NCI-H2107 treated with DMSO at 0.1 percent for 48 hours (cell line): ENCODE measurements at regions not wholly inside any gene's neighbourhood (a gene's known extent, or its start where the extent isn't known, plus 50 kb on each side); places are given as distances from the start of the nearest gene placed in this dataset.
"Not testable (repeated sequence)": the region's sequence is repeated elsewhere in the genome, so short reads cannot be mapped to it uniquely, and the experiment has no call there.

Source experiments
- DNase-seq: peaks from one replicate; lab custom pipeline; 2025; ENCODE audit not compliant: unreplicated experiment; lab: John Stamatoyannopoulos, UW

GRCh38 chr13:69108486-69108885 lies 999.1 kb upstream of the ATXN8OS start:
- DNase-seq: no peak

GRCh38 chr13:69107436-69107835 lies 1000.2 kb upstream of the ATXN8OS start:
- no peak for DNase-seq

GRCh38 chr13:69101841-69102240 lies 1005.8 kb upstream of the ATXN8OS start:
- DNase-seq: no peak

GRCh38 chr13:69094485-69094884 lies 1013.1 kb upstream of the ATXN8OS start:
- no peak for DNase-seq

DNA sequence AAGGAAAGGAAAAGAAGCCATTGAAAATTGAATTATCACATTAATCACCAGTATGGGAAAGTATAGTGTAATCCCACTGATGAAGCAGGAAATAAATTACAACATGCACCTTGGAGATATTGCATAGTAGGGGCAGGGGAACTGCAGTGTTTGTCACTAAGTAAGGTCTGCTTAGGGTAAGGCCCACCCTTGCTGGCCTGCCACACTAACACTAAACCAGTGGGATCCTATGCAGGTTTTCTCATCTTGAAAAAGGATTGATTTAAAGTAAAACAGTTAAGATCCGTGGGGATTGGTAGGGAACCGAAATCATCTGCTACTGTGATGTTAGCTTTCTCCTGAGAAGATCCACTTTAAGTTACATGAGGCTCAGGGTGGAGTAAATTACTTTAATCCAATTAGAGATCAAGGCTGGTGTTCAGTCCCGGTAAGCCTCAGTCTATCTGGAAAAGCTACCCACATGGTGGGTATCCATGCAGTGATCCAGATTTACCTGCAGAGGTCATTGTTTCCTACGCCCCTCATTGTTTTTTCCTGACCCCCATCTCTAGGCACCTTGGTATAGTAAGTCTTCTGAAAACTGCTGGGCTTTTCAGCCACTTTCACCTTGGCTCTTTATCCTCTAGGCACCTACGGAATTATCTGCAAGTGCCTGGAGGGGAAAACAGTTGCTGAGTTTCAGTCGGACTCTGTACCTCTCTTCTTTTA lies 1014.9 kb upstream of the ATXN8OS start:
- DNase-seq: no peak

DNA sequence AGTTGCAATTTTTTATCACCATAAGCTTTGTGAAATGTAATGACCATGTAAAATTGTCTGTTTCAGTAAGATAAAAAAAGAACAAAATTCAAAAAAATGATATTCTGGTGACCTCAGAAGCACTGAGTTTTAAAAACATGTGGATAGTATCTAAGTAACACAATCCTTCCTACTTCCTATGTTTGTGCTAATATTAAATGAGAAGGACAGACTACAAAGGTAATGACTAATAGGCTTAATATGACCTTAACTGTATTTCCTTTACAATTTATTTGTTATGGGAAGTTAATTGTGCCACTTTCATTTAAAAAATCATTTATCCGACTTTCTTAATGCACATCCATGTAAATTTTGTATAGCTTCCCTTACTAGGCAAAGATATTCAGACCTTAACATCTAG lies 1030.4 kb upstream of the ATXN8OS start:
- no peak for DNase-seq

DNA sequence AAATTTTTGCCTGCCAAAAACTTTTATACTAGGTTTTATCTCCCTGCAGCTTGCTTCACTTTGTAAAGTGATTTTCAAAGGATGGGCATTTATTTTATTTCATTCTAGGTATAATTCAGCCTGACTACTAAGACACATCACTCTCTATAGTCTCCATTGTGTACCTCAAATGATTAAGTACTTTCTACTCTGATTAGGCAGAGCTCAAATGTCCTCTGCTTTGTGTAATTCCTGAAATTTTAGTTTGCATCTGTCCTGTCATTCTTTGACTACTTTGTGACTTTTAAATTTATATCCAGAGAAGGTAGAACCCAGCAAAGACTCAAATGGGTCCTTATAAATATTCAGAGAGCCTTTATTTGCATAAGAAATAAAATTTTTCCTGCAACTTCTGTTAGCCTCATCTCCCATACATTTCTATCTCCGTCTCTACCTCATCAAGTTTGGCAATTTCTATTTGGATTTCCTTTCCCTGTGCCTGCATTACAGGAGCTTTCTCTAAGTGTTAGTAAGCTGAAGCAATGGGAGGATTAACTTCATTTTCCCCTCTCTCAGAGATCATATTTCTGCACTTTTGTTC lies 1038.0 kb upstream of the ATXN8OS start:
- DNase-seq: no peak

GRCh38 chr13:69050696-69051095 lies 1056.9 kb upstream of the ATXN8OS start:
- DNase-seq: no peak

DNA sequence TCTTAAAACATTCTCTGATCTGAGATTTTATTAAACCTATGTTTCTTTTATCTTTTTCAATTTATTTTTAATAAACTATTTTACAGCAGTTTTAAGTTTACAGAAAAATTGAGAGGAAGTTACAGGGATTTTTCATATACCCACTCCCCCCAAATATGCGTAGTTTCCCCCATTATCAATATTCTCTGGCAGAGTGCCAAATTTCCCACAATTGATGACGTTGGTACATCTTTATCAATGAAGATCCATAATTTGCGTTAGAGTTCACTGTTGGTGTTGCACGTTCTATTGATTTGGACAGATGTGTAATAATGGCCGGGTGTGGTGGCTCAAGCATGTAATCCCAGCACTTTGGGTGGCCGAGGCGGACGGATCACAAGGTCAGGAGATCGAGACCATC lies 1063.0 kb upstream of the ATXN8OS start:
- DNase-seq: no peak

DNA sequence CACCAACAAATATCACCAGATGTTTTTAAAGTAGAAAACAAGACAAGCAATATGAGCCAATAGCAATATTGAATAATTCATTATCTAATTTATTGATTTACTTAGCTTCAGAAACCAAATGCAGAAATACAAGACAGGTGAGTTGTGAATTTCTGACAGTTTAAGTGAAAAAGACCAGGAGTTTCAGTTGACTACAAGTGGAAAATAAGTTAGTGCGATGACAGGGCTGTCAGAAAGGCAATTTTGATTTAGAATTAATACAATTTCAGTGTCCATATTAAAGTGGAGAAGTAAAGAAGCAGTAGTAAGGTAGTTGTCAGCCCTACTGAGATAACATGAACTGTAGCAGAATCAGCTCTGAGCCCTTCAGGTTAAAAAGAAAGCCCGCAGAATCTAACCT lies 1066.7 kb upstream of the ATXN8OS start:
- DNase-seq: no peak

DNA sequence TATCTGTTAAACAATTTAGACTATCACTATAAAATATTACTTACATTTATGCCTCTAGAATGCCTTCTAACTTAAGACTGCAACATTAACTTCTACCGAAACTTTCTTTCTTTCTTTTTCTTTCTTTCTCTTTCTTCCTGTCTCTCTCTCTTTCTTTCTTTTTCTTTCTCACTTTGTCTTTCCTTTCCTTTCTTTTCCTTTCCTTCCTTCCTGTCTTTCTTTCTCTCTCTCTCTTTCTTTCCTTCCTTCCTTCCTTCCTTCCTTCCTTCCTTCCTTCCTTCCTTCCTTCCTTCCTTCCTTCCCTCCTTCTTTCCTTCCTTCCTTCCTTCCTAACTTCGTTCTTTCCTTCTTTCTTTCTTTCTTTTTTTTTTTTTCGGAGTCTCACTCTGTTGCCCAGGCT lies 1071.9 kb upstream of the ATXN8OS start:
- DNase-seq: no peak

DNA sequence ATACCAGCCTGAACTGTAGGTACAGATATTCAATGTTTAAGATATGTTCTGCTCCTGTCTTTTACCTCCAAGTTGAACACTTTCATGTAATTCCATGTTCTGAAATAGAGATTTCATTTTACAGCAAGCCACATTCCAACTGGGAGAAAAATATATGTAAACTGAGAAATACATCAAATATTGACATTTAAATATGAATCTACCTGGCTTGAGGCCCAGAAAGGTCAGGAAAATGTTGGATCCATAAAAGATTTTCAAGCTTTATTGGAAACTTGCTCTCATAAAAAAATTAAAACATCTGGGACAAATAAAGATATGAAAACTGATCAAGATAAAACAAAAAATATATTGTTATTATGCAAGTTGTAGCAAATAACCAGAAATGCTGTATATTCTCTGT lies 1078.7 kb upstream of the ATXN8OS start:
- no peak for DNase-seq

DNA sequence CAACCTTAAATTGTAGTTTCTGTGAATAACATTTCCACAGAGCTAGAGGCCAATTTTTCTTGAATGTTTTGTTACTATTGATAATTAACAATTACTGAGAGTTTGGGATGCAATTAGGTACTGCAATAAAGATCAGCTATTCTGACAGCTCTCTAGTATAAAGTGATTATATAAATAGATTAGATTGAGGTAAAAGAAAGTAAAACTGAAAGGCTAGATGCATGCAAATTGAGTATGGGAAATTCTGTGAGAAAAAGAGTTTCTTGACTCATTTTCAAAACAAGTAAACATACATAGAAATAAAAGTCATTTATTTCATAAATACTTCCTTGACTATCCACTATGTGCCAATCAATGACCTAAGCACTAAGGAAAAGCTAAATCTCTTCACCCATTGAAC lies 1087.5 kb upstream of the ATXN8OS start:
- DNase-seq: no peak

DNA sequence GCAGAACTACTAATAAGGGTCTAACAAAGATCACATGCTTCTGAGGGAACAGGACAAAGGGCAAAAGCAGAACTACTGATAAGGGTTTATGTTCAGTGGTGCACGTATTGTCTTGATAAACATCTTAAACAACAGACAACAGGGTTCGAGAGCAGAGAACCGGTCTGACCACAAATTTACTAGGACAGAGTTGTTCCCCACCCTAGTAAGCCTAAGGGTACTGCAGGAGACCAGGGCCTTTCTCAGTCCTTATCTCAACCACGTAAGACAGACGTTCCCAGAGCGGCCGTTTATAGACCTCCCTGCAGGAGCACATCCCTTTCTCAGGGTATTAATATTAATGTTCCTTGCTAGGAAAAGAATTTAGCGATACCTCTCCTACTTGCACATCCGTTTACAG lies 1089.5 kb upstream of the ATXN8OS start:
- DNase-seq: not testable (repeated sequence)

DNA sequence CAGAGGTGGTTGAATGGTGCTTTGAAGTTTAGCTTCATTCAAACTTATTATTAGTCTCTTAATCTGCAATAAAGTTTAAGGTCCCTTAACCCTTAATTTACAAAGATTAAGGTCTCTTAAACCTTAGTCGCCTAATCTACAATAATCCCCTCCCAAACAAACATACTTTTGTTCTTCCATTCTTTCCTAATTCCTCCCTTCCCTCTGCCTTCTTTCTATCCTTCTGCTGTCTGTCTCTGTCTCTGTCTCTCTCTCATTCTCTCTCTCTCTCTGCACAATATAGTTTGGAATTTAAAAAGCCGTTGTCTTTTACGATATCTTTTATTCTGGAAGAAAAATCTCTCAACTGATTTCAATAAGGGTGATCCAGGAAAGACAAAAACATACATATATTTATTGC lies 1096.8 kb upstream of the ATXN8OS start:
- no peak for DNase-seq

- no peak for DNase-seq
These were observed 1099.1 kb upstream of the ATXN8OS start for GRCh38 chr13:69008499-69008898.

GRCh38 chr13:68998056-68998455 lies 1109.6 kb upstream of the ATXN8OS start:
- no peak for DNase-seq

DNA sequence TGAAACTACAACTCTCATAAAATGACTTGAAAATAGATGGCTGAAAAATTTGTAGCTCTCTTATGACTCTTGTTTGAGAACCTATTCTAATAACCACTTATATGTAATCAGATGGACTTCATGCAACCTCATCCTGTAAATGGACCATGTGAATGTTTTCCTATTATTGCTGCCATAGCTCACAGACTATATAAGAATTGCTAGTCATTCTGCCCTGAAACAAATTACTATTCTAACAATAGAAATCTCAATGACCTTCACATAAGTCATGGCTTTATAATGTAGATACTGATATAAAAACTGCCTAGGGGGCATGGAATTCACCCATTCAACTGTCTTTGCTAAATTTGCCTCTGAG lies 1111.0 kb upstream of the ATXN8OS start:
- no peak for DNase-seq

- no peak for DNase-seq
These were observed 1111.5 kb upstream of the ATXN8OS start for GRCh38 chr13:68995972-68996667.

- no peak for DNase-seq
These were observed 1114.5 kb upstream of the ATXN8OS start for GRCh38 chr13:68993154-68993553.

- no peak for DNase-seq
These were observed 1119.5 kb upstream of the ATXN8OS start for GRCh38 chr13:68988176-68988575.

DNA sequence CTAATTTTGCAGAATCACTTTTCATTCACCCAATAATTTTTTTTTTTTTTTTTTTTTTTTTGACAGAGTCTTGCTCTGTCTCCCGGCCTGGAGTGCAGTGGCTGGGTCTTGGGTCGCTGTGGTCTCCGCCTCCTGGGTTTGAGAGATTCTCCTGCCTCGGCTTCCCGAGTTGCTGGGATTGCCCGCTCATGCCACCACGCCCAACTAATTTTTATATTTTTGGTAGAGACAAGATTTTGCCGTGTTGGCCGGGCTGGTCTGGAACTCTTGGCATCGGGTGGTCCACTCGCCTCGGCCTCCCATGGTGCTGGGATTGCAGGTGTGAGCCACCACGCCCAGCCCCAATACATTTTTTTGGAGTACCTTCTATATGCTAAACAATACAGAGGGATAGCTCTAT lies 1120.0 kb upstream of the ATXN8OS start:
- no peak for DNase-seq
